ENCODE measurements at regions not wholly inside any gene's neighbourhood (a gene's known extent, or its start where the extent isn't known, plus 50 kb on each side); places are given as distances from the start of the nearest gene placed in this dataset.

- TF ChIP-seq CTCF (IDR thresholded peaks at IDR 0.05) (no peak), POLR2A (IDR thresholded peaks at IDR 0.05) (no peak)
Measured at GRCh38 chr18:38313831-38314230, 748.2 kb upstream of the CELF4 start.

All from Peyer's patch (tissue), 4 donors.